GM21619 (cell line): ENCODE measurements at regions not wholly inside any gene's neighbourhood (a gene's known extent, or its start where the extent isn't known, plus 50 kb on each side); places are given as distances from the start of the nearest gene placed in this dataset.
"Not testable (repeated sequence)": the region's sequence is repeated elsewhere in the genome, so short reads cannot be mapped to it uniquely, and the experiment has no call there.

Experiments used
- ATAC-seq: cut with Tn5 transposase; IDR thresholded peaks from one replicate; pipeline ENCODE4 v1.9.1; 2021; ENCODE audit not compliant: unreplicated experiment

DNA sequence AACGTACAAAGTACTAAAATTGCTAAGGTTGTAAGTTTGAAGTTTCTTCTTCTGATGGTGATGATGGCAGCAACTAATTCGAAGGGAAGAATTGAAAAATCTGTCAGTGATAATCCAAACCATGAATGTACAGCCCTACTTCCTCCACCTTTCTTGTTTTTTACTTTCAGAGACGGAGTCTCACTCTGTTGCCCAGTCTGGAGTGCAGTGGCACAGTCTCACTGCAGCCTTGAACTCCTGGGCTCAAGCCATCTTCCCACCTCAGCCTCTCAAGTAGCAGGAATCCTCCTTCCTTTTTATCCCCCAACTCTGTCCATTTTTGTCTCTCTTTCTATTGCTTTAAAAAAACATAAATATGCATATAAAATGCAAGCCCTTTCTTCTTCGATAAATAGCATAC, 112.3 kb upstream of the SOX21 start:
- ATAC-seq: no peak

DNA sequence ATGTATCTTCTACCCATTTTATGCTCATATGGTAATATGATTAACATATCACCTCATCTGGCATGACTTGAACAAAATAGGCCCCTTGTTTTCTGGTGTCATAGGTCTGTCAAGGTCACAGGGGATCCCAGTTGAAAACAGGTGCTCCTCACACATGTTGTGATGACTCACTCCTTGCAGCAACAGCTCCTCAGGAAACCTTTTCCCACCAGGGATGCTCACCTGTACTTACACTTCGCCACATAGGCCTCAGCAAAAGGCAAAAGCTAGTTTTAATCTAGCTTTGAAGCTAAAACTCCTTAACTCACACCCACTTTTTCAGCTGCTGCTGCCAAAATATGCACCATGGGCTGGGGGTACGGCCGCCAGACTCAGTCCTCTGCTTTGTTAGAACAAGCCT, 110.0 kb upstream of the SOX21 start:
- ATAC-seq: no peak

DNA sequence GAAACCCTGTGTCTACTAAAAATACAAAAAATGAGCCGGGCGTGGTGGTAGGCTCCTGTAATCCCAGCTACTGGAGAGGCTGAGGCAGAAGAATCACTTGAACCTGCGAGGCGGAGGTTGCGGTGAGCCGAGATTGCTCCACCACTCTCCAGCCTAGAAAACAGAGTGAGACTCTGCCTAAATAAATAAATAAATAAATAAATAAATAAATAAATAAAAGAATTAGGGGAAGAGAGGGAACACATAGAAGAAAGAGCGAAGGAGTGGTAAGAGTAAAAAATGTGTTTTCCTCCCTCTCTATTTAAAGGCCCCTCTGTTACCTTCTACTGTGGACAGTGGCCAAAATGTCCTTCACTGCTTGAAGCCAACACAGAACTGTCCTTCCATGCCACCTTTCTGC, 103.9 kb upstream of the SOX21 start:
- ATAC-seq: no peak

DNA sequence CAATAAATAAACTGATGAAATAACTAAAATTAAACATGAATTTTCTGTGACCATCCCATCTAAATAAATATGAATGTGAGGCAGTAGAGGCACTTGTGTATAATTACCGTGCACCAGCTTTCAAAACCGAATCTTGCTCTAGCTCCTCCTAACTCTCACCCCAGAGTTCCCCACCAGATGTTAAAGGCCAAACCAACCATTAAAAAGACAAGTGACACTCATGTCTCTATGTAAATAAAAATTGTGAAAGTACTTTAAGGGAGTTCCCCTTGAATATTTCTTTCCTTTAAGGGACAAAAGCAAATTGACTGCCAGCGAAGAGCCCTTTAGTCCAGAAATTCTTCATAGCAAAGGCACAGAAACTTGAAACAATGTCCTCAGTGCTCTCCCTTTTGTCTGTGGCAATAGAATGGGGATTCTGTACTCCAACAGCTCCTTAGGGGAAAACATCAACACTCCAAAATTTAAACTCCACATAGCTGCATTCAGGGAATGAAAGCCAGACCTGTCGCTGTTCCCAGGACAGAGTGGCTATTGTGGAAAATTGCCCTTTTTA, 101.7 kb upstream of the SOX21 start:
- ATAC-seq: peak; percentile 99

DNA sequence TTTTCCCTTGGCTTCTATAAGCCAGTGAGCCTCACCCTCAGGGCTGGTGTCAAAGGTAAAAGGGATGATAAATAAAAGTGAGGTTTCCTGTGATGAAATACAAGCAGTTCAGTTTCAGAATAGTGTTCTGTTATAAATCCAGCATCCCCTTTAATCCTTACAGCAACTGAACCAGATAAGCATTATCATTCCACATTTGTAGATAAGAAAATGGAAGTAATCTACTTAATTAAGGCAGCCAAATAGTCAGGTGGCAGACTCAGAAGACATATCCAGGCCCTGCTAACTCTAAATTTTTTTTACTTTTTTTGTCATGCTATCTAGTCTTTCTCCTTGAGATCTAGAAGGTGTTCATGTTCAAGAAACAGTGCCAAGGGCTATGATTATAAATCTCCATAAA, 99.4 kb upstream of the SOX21 start:
- no peak for ATAC-seq

DNA sequence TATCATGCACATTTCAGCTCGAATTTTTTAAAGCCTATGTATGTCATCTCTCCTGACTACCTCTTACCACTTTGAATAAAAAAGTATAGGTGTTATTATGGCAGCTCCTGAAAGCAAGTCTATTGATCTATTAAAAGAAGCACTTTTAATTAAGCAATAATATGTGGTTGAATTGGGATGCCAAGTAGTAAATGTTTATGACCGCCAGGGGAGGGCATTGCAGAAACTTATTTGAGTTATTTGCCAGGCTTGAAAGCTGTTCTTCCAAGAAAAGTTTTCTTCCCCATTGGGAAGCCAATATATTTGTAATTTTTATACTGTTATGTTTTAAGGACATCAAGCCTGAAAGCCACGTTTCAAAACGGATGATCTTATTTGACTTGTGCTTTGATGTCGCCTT, 88.1 kb upstream of the SOX21 start:
- ATAC-seq: no peak

DNA sequence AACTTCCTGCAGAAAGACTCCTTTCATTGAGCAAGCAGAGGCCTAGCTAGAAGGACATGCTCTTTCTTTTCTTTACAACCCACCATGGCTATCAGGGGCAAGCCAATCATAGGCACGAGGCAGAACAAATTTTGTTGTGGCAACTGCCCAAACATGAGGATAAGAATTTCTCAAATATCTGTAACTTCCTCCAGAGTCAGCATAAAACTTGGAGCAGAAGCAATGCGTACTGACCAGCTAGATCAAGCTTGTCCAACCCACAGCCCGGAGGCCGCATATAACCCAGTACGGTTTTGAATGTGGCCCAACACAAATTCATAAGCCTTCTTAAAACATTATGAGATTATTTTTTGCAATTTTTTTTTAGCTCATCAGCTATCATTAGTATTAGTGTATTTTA, 87.0 kb upstream of the SOX21 start:
- no peak for ATAC-seq

DNA sequence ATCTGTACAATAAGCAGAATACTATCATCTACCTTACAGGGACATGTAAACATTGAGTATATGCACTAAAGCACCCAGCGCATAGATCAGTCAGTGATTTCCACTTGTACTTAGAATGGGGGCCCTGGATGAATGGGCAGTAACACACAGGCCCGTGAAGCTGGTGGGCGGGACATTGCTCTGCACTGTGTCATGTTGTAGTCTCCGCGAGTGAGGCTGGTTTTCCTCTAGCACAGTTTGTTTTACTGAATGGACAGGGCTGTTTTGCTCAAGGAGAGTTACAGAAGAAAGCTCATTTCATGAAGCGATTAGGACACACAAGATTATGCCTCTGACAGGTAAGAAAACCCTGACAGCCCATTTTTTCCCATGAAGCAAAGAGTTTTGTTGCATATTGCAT, 86.4 kb upstream of the SOX21 start:
- ATAC-seq: no peak

DNA sequence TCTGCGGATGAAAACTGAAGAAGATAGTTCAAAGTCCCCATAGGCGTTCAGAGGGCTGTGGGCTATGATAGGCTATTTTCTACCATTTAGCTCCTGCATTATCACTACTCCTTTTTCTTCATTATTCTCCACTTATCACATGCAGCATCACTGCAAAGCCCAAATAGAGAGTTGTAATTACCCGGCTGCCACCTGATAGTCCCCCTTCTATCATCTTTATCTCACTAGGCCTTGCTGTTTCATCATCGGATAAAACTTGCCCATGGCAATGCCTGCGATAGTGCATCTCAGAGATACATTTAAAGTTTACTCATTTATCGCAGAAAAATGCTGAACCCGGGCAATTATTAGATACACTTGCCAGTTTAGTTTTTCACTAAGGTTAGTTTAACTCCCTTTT, 82.9 kb upstream of the SOX21 start:
- ATAC-seq: no peak

DNA sequence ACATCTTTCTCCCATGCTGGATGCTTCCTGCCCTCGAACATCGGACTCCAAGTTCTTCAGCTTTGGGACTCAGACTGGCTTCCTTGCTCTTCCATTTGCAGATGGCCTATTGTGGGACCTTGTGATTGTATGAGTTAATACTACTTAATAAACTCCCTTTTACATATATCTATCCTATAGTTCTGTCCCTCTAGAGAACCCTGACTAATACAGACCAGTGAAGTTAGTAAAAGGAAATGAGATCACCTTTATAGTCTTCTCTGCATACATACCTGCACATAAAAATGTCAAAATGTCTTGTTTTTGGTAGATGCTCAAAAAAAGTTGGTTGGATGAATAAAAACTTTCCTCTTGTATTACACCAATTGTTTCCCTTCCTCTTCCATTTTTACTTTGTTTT, 73.9 kb upstream of the SOX21 start:
- not testable (repeated sequence) for ATAC-seq

DNA sequence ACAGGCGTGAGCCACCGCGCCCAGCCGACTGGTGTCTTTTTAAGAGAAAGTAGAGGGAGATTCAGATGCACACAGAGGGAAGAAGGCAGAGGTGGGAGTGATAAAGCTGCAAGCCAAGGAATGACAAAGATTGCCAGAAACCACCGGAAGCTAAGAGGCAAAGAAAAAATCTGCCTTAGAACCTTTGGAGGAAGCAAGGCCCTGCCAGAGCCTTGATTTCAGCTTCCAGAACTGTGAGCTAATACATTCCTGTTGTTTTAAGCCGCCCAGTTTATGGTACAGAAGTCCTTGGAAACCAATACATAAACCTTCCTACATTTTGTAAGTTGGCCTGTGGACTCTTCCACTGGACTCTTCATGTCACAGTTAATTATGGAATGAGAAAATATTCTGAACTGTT, 71.7 kb upstream of the SOX21 start:
- no peak for ATAC-seq

DNA sequence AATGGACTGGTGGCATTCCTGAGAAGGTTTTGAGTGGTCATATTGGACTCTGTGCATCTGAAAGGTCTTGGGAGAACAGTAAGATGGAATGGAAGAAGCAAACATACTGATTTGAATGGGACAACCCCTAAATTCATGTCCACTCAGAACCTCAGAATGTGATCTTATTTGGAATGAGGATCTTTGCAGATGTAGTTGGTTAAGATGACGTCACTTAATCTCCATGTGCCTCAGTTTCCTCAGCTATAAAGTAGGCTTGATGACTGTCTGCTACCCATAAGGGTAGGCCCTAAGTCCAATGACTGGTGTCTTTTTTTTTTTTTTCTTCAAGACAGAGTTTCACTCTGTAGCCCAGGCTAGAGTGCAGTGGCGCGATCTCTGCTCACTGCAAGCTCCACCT, 71.1 kb upstream of the SOX21 start:
- ATAC-seq: no peak

DNA sequence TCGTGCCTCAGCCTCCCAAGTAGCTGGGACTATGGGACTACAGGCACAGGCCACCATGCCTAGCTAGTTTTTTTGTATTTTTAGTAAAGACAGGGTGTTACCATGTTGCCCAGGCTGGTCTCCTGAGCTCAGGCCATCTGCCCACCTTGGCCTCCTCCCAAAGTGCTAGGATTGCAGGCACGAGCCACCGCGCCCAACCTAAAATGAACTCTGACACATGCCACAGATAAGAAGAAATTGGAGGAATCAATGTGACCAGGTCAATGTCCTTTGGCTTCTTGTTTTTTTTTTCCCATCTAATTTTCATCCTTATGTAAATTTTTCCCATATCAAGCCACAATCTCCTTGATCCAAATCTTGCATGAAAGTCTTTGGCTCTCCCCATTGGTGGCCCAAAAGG, 68.1 kb upstream of the SOX21 start:
- ATAC-seq: no peak

DNA sequence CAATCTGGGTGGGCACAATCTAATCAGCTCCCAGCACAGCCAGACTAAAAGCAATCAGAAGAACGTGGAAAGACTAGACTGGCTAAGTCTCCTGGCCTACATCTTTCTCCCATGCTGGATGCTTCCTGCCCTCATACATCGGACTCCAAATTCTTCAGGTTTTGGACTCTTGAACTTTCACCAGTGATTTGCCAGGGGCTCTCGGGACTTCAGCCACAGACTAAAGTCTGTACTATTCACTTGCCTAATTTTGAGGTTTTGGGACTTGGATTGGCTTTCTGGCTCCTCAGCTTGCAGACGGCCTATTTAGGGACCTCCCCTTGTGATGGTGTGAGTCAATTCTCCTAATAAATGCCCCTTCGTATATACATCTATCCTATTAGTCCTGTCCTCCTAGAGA, 66.6 kb upstream of the SOX21 start:
- ATAC-seq: no peak

DNA sequence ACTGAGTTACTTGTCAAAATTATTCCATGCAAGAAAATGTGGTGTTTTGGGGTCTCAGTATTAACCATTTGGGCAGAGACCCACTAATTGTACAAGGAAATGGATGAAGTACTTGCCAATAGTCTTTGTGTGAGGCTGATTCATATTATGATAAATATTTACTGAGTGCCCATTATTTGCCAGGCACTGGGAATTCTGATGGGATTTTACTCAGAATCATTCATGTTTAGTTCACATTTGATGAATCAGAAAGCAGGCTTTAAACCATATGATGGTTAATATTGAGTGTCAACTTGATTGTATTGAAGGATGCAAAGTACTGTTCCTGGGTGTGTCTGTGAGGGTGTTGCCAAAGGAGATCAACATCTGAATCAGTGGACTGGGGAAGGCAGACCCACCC, 66.2 kb upstream of the SOX21 start:
- no peak for ATAC-seq

DNA sequence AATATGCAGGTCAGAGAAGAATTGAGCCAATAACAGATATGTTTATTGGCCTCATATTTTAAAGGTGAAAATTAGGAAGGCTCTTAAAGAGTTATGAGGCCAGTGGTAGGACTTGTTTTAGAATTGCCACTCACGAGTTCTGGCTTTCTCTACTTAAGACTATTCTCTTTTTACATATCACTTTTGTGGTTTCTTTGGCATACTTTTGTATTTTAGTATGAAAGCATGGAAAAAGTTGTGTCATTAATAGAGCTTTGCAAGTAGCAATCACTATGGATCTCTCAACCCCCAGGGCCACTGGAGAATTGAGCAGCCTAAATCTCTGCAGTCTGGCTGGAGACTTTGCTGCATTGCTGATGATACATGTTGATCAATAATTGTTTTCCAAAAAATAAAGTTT, 64.6 kb upstream of the SOX21 start:
- no peak for ATAC-seq

DNA sequence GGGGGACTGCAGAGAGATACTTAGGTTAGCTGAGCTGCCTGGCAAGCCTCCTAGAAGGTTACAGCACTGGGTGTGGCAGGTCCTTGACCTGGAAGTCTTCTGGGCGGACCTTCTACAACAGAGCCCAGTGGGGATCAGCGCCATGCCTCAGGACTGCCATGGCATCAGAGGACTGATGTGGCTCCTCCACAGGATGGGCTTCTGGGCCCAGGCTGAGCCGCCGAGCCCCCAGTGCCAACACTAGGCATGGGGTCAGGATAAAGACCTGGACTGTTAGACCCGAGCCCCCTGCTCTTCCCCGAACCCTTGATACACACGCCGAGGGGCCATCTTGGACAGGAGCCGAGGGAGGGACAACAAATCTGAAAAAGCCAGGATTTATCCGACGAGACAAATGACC, 64.0 kb upstream of the SOX21 start:
- ATAC-seq: no peak

DNA sequence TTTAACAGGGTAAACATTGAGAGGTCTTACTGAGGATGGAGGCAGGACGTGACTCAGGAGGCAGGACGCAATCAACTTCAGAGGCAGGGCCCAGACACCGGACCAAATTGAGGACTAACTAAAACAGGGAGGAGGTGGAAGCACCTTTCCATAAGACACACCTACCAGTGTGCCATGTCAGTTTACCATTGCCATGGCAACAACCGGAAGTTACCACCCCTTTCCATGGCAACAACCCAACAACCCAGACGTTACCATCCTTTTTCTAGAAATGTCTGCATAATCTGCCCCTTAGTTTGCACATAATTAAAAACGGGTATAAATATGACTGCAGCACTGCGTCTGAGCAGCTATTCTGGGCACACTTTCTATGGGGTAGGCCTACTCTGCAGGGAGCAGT, 53.5 kb upstream of the SOX21 start:
- no peak for ATAC-seq

DNA sequence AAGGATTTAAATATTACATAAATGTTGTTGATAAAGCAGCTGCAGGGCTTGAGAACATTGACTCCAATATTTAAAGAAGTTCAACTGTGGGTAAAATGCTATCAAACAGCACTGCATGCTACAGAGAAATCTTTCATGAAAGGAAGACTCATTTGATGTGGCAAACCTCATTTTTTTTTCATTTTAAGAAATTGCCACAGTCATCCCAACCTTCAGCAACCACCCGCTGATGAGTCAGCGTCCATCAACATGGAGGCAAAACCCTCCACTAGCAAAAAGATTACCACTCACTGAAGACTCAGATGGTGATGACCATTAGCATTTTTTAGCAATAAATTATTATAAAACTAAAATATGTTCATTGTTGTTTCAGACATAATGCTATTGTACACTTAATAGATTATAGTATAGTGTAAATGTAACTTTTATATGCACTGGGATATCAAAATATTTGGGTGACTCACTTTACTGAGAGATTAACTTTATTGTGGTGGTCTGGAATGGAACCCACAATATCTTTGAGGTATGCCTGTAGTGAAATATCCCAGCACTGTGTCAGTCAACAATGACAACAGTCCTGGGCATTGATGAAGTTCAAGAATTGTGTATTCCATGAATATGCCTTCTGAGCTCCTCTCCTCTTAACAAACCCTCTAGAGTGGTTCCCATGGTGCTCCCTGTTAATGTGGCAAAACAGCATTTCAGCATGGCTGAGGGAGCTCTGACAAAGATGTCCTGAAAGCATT, 52.4 kb upstream of the SOX21 start:
- no peak for ATAC-seq
